ENCODE measurements at regions not wholly inside any gene's neighbourhood (a gene's known extent, or its start where the extent isn't known, plus 50 kb on each side); places are given as distances from the start of the nearest gene placed in this dataset.
A peak's percentile ranks its signal among the peaks of the same experiment; 100 is the strongest.
"Not testable (repeated sequence)": the region's sequence is repeated elsewhere in the genome, so short reads cannot be mapped to it uniquely, and the experiment has no call there.

- DNase-seq (ENCODE audit: low read depth in 4 of 4, low spot score in 2 of 4) = no peak
These were observed 104.7 kb upstream of the TSC22D1 start for GRCh38 chr13:44680746-44681355.

GRCh38 chr13:44679597-44679996 is 103.5 kb upstream of the TSC22D1 start:
- DNase-seq (ENCODE audit: low read depth in 4 of 4, low spot score in 2 of 4) = no peak

DNA sequence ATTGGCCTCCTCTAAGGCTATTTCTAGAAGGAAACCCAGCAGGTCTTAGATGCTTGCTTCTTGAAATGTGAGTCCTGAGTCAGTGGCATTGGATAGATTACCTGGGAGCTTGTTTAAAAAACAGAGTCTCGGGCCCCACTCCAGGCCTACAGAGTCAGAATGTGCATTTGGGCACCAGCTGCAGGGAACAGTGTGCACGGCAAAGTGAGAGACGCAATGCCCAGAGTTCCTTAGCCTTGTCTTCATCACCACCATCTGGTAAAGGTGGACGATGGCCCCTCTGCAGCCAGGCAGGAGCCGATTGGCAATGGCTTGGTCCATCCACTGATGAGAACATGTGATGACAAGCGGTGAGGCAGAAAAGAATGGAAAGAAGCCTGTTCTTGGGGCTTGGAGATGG is 102.1 kb upstream of the TSC22D1 start:
- DNase-seq (ENCODE audit: low read depth in 4 of 4, low spot score in 2 of 4) = no peak

DNA sequence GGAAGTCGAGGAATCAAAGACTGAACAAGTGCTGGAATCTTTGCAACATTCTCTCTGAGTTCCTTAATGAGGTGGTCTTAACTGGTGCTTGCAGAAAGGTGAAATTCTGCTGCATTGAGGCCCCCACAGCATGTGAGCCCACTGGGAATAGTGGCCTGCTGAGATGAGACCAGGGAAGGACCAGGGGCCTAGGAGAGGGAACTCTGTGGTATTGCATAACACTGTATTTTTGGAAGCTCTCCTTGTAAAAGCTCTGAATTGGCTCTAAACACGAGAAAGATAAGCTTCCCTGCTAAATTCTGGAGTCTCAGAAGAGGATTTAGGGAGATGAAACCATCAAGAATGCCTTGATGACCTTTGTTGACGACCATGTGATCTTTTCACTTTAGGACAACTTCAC is 100.4 kb upstream of the TSC22D1 start:
- DNase-seq (ENCODE audit: low read depth in 4 of 4, low spot score in 2 of 4) = no peak

DNA sequence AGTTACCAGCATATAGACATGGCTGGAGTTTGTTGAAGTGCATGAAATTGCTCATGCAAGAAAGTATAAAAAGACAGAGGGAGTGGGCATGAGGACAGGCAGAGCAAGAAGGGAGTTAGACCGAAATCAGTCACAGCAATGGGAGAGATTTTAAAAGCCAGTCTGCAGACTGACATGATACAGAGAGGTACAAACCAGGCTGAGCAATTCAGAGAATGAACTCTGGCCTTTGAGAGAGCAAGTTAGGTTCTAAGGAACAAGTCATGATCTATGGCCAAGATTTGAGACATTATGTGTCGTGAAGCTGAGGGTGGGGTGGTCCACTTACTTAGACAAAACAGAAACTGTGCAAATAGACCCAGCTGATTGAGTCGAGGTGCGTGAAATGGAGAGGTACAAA is 93.4 kb upstream of the TSC22D1 start:
- DNase-seq (ENCODE audit: low read depth in 4 of 4, low spot score in 2 of 4) = no peak

DNA sequence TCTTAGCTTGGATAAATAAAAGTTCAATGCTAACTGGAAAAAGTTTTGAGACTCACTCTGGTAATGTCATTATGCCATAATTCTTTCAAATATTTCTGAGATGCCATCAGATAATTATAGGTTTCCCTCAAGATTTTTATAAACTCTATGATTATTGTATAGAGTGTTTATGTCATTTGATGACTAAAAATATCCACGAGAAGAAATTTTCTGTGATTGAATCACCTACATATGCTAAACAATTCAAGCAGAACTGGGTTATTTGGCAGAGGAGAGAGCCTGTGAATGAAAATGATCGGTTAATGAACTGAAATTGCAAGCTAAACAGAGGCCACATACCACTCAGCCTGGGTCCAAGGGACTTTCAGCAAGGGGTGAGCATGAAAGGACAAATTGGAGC is 92.6 kb upstream of the TSC22D1 start:
- no peak for DNase-seq (ENCODE audit: low read depth in 4 of 4, low spot score in 2 of 4)

GRCh38 chr13:44667943-44668342 is 91.8 kb upstream of the TSC22D1 start:
- no peak for DNase-seq (ENCODE audit: low read depth in 4 of 4, low spot score in 2 of 4)

DNA sequence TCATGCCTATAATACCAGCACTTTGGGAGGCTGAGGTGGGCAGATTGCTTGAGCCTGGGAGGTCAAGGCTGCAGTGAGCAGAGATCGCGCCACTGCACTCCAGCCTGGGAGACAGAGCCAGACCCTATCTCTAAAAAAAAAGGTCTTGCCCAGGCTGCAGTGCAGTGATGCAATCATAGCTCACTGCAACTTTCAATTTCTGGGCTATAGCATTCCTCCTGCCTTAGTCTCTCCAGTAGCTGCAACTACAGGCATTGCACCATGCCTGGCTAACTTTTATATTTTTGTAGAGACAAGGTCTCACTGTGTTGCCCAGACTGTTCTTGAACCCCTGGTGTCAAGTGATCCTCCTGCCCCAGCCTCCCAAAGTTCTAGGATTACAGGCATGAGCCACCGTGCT is 90.4 kb upstream of the TSC22D1 start:
- not testable (repeated sequence) for DNase-seq (ENCODE audit: low read depth in 4 of 4, low spot score in 2 of 4)

DNA sequence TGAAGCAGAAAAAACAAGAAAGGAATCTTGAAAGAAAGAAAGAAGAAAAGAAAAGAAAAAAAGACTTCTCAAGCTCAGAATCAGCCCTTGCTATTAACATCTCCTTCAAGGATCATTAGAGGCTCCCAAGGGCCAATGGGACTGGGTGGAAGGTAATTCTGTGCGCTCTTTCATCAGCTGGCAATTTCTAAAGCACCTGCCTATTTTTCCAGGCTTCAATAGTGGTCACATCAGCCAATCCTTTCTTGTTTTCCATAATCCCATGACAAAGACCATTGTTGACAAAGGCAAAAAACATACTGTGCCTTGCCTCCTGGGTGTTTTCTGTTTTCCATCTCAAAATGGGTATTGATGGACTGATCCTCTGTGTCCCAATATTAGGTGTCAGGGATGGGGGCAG is 88.2 kb upstream of the TSC22D1 start:
- no peak for DNase-seq (ENCODE audit: low read depth in 4 of 4, low spot score in 2 of 4)

DNA sequence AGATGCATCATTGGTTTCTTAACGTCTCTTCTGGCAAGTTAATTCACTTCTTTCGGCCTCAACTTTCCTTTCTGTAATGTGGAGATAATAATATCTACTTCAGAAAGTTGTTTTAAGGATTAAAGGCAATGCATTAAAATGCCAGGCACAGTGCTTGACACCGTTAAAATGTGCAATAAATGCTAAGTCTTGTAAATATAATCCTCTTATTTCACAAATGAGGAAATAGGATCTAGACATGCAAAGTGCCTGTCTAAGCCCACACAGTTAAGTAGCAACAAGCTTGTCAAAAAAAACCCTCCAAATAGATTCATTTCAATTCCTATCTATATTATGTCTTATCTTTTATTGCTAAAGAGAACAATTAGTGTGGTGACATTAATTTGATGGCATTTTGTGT is 86.4 kb upstream of the TSC22D1 start:
- no peak for DNase-seq (ENCODE audit: low read depth in 4 of 4, low spot score in 2 of 4)

DNA sequence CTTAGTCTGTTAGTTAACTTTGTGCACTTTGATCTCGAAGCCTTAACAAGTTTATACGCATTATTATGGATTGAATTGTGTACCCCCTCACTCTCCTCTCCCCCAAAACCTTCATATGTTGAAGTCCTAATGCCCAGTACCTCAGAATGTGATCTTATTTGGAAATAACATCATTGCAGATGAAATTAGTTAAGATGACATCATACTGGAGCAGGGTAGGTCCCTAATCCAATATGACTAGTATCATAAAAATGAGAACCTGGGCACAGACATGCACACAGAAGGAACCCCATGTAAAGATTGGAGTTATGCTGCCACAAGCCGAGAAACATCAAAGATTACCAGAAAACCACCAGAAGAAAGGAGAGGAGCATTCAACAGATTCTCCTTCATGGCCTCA is 85.8 kb upstream of the TSC22D1 start:
- no peak for DNase-seq (ENCODE audit: low read depth in 4 of 4, low spot score in 2 of 4)

- DNase-seq (ENCODE audit: low read depth in 4 of 4, low spot score in 2 of 4) = no peak
These were observed 83.9 kb upstream of the TSC22D1 start for GRCh38 chr13:44660050-44660449.

DNA sequence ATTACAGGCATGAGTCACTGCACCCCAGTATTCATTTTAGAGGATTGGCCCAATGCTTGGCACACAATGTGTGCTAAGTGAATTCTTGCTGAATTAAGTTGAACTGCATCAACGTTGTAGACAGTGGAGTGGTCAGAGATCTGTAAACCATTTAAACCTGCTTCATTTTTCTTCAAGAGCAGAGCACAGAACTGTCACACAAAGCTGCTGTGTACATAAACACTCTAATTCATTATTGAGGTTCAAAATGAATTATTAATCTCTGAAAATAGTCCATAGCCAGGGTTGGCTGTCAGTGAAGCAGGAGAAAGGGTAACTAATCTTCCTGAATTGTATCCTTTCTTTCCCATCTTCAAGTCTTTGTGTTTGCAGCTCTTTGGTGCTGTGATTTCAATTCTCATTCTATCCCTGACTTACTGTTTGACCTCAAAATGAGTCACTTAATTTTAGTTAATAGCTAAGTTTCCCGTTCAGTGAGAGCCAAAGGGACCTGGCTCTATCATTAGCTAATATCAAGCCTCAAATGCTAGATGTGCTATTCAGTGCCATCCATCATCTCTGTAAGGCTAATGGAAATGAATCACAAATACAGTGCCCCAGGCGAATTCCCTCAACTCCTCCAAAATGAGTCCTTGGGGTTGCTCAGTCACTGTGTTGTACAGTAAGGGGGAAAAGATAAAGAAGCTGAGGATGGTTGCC is 77.0 kb upstream of the TSC22D1 start:
- no peak for DNase-seq (ENCODE audit: low read depth in 4 of 4, low spot score in 2 of 4)

DNA sequence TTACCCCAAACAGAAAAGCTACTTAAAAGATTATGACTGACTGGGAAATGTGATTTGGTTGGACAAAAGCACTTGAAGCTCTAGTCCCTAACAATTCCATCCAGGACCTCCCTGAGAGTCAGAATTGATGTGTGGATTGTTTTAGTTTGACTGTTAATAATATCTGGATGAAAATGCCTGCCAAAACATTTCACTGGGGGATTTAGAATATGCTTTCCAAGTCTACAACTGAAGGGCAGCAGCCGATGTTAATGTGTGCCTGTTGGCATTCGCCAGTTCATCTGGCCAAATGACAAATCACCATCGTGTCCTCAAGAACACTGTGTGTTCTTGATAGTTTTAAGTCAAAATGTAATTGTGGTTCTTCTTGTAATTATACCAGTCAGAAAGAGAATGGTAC is 76.0 kb upstream of the TSC22D1 start:
- no peak for DNase-seq (ENCODE audit: low read depth in 4 of 4, low spot score in 2 of 4)

- no peak for DNase-seq (ENCODE audit: low read depth in 4 of 4, low spot score in 2 of 4)
These were observed 75.6 kb upstream of the TSC22D1 start for GRCh38 chr13:44651724-44652123.

GRCh38 chr13:44651209-44651608 is 75.1 kb upstream of the TSC22D1 start:
- DNase-seq (ENCODE audit: low read depth in 4 of 4, low spot score in 2 of 4) = no peak

GRCh38 chr13:44649834-44650233 is 73.7 kb upstream of the TSC22D1 start:
- no peak for DNase-seq (ENCODE audit: low read depth in 4 of 4, low spot score in 2 of 4)

GRCh38 chr13:44649104-44649428 is 72.9 kb upstream of the TSC22D1 start:
- peak in 3 of 4 donors; percentile 49 to 65 (median 49) for DNase-seq (ENCODE audit: low read depth in 4 of 4, low spot score in 2 of 4)

DNA sequence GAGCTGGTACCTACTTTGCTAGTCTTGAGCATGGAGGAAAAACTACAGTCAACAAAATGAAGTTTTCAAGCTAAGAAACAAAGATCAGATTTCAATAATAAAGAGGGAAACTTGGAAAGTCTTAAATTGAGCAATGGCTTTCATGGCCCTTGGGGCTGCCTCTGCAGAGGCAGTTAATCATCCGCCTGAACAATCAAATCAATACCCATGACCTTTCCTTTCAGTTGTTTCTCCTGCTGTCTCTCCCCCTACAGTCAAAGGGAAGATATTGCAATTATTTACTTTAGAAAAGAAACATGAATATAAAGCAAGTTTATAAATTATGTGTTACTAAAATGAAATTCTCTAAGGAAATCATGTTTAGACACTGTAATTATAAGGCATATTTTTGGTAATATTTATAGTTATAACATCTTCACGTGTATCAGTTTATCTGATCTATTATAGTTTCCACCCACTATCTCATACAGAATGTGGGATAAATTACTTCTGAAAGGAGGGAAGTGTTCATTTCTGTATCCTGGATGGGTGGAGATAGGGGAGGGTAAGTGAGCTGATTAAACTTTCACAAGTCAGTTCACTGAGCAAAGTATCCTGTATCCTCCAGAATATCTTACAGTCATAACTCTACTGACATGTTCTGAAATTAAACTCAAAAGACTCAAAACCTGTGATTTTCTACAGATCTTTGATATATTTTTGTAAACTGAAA is 72.4 kb upstream of the TSC22D1 start:
- peak in 2 of 4 donors; percentile 23 to 34 for DNase-seq (ENCODE audit: low read depth in 4 of 4, low spot score in 2 of 4)

DNA sequence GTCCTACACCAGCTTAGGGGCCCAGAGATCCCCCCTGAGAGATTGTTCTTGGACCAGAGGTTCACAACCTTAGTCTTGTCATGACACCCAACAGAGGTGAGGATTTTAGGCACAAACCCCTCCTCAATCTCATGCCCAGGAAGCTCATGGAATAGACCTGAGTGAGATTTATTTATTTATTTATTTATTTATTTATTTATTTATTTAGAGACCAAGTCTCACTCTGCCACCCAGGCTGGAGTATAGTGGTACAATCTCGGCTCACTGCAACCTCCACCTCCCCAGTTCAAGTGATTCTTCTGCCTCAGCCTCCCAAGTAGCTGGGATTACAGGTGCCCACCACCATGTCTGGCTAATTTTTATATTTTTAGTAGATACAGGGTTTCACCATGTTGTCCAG is 71.4 kb upstream of the TSC22D1 start:
- DNase-seq (ENCODE audit: low read depth in 4 of 4, low spot score in 2 of 4) = not testable (repeated sequence)

- DNase-seq (ENCODE audit: low read depth in 4 of 4, low spot score in 2 of 4) = no peak
These were observed 69.9 kb upstream of the TSC22D1 start for GRCh38 chr13:44646044-44646443.

DNA sequence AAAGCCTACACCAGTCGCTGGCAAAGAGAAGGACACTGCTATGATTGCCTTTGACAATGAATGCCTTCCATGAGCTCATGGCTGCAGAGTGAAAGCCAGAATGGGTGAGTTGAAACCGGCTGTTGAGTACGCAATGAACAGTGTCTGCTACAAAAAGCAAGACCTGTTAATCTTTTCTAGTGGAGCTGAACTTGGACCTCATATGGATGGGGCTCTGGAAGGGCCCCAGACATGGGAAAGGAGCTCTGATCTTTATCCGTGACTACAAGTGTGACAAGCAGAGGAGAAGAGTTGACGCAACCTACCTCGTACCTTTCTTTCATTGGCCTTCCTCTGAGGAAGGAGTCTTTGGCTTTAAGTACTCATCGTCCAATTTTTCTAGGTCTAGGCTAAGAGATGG is 67.1 kb upstream of the TSC22D1 start:
- no peak for DNase-seq (ENCODE audit: low read depth in 4 of 4, low spot score in 2 of 4)

All from left renal cortex interstitium (tissue), 4 donors.